ENCODE measurements at regions not wholly inside any gene's neighbourhood (a gene's known extent, or its start where the extent isn't known, plus 50 kb on each side); places are given as distances from the start of the nearest gene placed in this dataset.

DNA sequence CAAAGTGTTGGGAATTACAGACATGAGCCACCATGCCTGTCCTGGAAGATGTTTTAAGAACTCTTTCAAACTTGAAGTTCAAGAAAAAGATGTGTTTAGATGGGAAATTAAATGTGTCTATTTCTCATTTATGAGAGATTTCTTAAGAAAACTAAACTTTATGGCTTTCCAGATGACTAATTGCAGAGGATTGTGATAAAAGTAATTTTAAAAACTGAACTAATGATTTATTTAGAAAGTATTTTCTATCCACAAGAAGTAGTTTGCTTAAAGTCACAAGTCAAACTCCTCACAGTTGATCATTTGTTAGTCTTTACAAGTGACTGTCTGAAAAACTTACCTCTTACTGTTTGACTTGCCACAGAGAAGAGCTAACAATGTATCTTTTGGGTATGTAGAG, 89.6 kb upstream of the SPRY2 start:
- DNase-seq (ENCODE audit: low spot score), result no peak
- in situ Hi-C loops (cut with MboI; ENCODE audit: low pct_unique_long_range_greater_than_20kb, low sequenced_read_pairs, unreplicated experiment), result no loop called here
- no peak for TF ChIP-seq CTCF (IDR thresholded peaks at IDR 0.05; ENCODE audit: extremely low read depth, insufficient read depth, missing control alignments)

DNA sequence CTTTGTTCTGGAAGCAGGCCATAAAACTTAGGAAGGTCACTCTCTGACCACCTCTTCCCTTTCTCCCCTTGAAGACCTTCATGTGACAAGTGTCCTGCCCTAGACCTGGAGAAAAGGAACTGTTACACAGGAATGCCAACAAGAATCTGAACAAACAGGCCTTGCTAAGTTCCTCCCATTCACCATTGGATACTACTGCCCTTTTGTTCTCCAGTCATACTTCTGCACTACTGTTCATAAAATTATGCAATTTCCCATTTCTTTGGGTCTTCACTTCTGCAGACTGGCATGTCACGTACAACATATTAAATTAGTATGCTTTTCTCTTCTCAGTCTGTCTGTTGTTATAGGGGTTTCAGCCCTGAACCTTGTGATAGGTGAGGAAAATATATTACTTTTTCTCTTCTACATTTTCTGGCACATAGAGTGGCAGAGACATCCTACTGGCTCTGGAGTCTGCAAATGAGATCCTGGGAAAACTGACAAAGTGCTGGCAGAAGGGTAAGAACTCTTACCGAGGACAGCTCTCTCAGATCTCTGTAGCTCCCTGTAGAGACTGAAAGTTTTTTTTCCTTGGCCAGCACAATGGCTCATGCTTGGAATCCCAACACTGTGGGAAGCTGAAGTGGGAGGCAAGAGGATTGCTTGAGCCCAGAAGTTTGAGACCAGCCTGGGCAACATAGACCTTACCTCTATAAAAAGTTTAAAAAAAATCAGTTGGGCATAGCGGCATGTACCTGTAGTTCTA, 87.6 kb upstream of the SPRY2 start:
- no peak for DNase-seq (ENCODE audit: low spot score)
- in situ Hi-C loops (cut with MboI; ENCODE audit: low pct_unique_long_range_greater_than_20kb, low sequenced_read_pairs, unreplicated experiment), result no loop called here
- TF ChIP-seq CTCF (IDR thresholded peaks at IDR 0.05; ENCODE audit: extremely low read depth, insufficient read depth, missing control alignments), result no peak

- in situ Hi-C loops (cut with MboI; ENCODE audit: low pct_unique_long_range_greater_than_20kb, low sequenced_read_pairs, unreplicated experiment), result no loop called here
- TF ChIP-seq CTCF (IDR thresholded peaks at IDR 0.05; ENCODE audit: extremely low read depth, insufficient read depth, missing control alignments), result no peak
- no peak for DNase-seq (ENCODE audit: low spot score)
Measured at GRCh38 chr13:80419416-80419815, 78.5 kb upstream of the SPRY2 start.

GRCh38 chr13:80413611-80414010, 72.7 kb upstream of the SPRY2 start:
- in situ Hi-C loops (cut with MboI; ENCODE audit: low pct_unique_long_range_greater_than_20kb, low sequenced_read_pairs, unreplicated experiment), result no loop called here
- no peak for TF ChIP-seq CTCF (IDR thresholded peaks at IDR 0.05; ENCODE audit: extremely low read depth, insufficient read depth, missing control alignments)

DNA sequence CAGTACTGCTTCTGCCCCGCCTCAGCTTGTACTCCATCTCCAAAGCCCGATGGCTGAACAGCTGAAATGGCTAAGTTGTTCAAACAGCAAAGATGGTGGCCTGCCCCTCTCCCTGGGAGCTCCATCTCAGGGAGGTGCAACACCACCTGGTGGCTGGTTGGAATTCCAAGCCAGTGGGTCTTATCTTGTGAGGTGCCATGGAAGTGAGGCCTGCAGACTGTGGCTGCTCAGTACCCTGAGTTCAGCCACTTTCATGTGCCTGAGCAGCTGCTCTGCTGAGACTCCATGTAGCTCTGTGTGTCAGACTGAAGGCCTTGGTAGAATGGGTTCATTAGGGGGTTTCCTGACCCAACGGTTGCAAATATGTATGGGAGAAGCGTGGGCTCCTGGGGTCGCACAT, 67.3 kb upstream of the SPRY2 start:
- no peak for TF ChIP-seq CTCF (IDR thresholded peaks at IDR 0.05; ENCODE audit: extremely low read depth, insufficient read depth, missing control alignments)
- in situ Hi-C loops (cut with MboI; ENCODE audit: low pct_unique_long_range_greater_than_20kb, low sequenced_read_pairs, unreplicated experiment), result no loop called here
- DNase-seq (ENCODE audit: low spot score), result no peak

More at GRCh38 chr13:80413611-80414010, 72.7 kb upstream of the SPRY2 start:
- DNase-seq (ENCODE audit: low spot score), result no peak

DNA sequence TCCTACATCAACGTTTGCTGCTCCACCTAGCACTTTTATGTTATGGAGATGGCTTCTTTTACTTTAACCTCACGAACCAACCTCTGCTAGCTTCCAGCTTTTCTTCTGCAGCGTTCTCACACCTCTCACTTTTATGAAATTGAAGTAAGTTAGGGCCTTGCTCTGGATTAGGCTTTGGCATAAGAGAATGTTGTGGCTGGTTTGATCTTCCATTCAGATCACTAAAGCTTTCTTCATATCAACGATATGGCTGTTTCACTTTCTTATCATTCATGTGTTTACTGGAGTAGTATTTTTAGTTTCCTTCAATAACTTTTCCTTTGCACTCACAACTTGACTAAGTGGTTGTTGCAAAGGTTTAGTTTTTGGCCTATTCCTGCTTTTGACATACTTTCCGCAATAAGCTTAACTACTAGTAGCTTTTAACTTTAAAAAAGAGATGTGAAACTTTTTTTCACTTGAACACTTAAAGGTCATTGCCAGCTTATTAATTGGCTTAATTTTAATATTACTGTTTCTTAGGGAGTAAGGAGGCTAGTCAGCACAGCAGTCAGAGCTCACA, 60.0 kb upstream of the SPRY2 start:
- no peak for DNase-seq (ENCODE audit: low spot score)
- in situ Hi-C loops (cut with MboI; ENCODE audit: low pct_unique_long_range_greater_than_20kb, low sequenced_read_pairs, unreplicated experiment), result no loop called here
- TF ChIP-seq CTCF (IDR thresholded peaks at IDR 0.05; ENCODE audit: extremely low read depth, insufficient read depth, missing control alignments), result no peak
